Mesendoderm (in vitro differentiated cells): ENCODE measurements at regions not wholly inside any gene's neighbourhood (a gene's known extent, or its start where the extent isn't known, plus 50 kb on each side); places are given as distances from the start of the nearest gene placed in this dataset.
A peak's percentile ranks its signal among the peaks of the same experiment; 100 is the strongest.

Experiments used
- DNase-seq: peaks from one replicate; pipeline ENCODE4 v3.0.0; 2013
- H2AK5ac ChIP-seq: 2 replicates; pipeline ENCODE4 v1.6.1; 2013; ENCODE audit warnings: low read length, inconsistent platforms
- H2BK120ac ChIP-seq: 2 replicates; pipeline ENCODE4 v1.6.1; 2013; ENCODE audit warnings: low read depth, mild to moderate bottlenecking, low read length, moderate library complexity, mixed read lengths
- H2BK15ac ChIP-seq: replicated peaks from 2 replicates; pipeline ENCODE4 v1.6.1; 2013; ENCODE audit warnings: low read depth, mild to moderate bottlenecking, moderate library complexity
- H2BK5ac ChIP-seq: 2 replicates; pipeline ENCODE4 v1.6.1; 2013; ENCODE audit warnings: low read length, inconsistent platforms
- H3K18ac ChIP-seq: 2 replicates; pipeline ENCODE4 v1.6.1; 2013; ENCODE audit warnings: mild to moderate bottlenecking, low read length, mixed read lengths
- H3K23ac ChIP-seq: one replicate; pipeline ENCODE4 v1.6.1; 2013; ENCODE audit warnings: low read length
- H3K27ac ChIP-seq: 2 replicates; pipeline ENCODE4 v1.5.1; 2013; ENCODE audit warnings: low read depth, mild to moderate bottlenecking, inconsistent platforms, low read length, moderate library complexity
- H3K27me3 ChIP-seq: 2 replicates; pipeline ENCODE4 v1.6.1; 2013; ENCODE audit warnings: low read length, control low read depth, mild to moderate bottlenecking, inconsistent platforms; ENCODE audit not compliant: insufficient read depth, poor library complexity
- H3K36me3 ChIP-seq: 2 replicates; pipeline ENCODE4 v1.6.1; 2013; ENCODE audit warnings: low read length, inconsistent platforms; ENCODE audit not compliant: control insufficient read depth, insufficient read depth
- H3K4ac ChIP-seq: one replicate; pipeline ENCODE4 v1.6.1; 2013; ENCODE audit warnings: low read depth, mild to moderate bottlenecking, low read length, moderate library complexity
- H3K4me1 ChIP-seq: 2 replicates; pipeline ENCODE4 v1.6.1; 2013; ENCODE audit warnings: low read depth, low read length, inconsistent platforms; ENCODE audit not compliant: control insufficient read depth
- H3K4me2 ChIP-seq: 2 replicates; pipeline ENCODE4 v1.6.1; 2013; ENCODE audit warnings: low read length
- H3K4me3 ChIP-seq: 2 replicates; pipeline ENCODE4 v1.5.1; 2013; ENCODE audit warnings: mild to moderate bottlenecking, low read length
- H3K56ac ChIP-seq: one replicate; pipeline ENCODE4 v1.6.1; 2013; ENCODE audit warnings: low read length
- H3K79me1 ChIP-seq: 2 replicates; pipeline ENCODE4 v1.6.1; 2013; ENCODE audit warnings: low read length, inconsistent platforms
- H3K79me2 ChIP-seq: 2 replicates; pipeline ENCODE4 v1.6.1; 2013; ENCODE audit warnings: mild to moderate bottlenecking, low read length; ENCODE audit not compliant: control insufficient read depth, insufficient read depth
- H3K9ac ChIP-seq: 2 replicates; pipeline ENCODE4 v1.6.1; 2013; ENCODE audit warnings: low read length, inconsistent platforms
- H4K5ac ChIP-seq: one replicate; pipeline ENCODE4 v1.6.1; 2013; ENCODE audit warnings: low read length
- H4K8ac ChIP-seq: one replicate; pipeline ENCODE4 v1.6.1; 2013; ENCODE audit warnings: low read depth, mild to moderate bottlenecking, control low read depth, low read length, moderate library complexity
- WGBS: extraction: QIAGEN DNeasy Blood & Tissue Kit; methylation state at CpG from one replicate; pipeline ENCODE4 v1.1.7; 2013; ENCODE audit warnings: low lambda C conversion rate, missing lambda C conversion rate; ENCODE audit not compliant: insufficient coverage; ENCODE audit errors: extremely low coverage; 5-methylcytosine and 5-hydroxymethylcytosine counted together

GRCh38 chr12:67820694-67821093 lies 168.6 kb upstream of the IFNG-AS1 start:
- WGBS, result no CpG with 5 or more reads among the region's 7 CpGs
- H4K5ac ChIP-seq, result no peak overlapping the region
- DNase-seq, result no peak
- H3K4me2 ChIP-seq, result no peak overlapping the region
- H3K4me3 ChIP-seq, result no peak overlapping the region
- no peaks in the 10 kb centered on the region for H3K27me3 ChIP-seq
- no peak overlapping the region for H3K4ac ChIP-seq
- no peak overlapping the region for H4K8ac ChIP-seq
- no peaks in the 10 kb centered on the region for H3K79me2 ChIP-seq
- no peak overlapping the region for H3K27ac ChIP-seq
- no peaks in the 10 kb centered on the region for H3K4me1 ChIP-seq
- H3K56ac ChIP-seq, result no peak overlapping the region
- no peaks in the 10 kb centered on the region for H3K36me3 ChIP-seq
- H3K18ac ChIP-seq, result no peak overlapping the region
- no peak overlapping the region for H2BK15ac ChIP-seq
- no peak overlapping the region for H3K23ac ChIP-seq
- H2BK5ac ChIP-seq, result no peak overlapping the region
- no peak overlapping the region for H2AK5ac ChIP-seq
- no peaks in the 10 kb centered on the region for H3K79me1 ChIP-seq
- H2BK120ac ChIP-seq, result no peak overlapping the region
- H3K9ac ChIP-seq, result no peak overlapping the region

- Histone ChIP-seq H3K4me1 (peaks cover 6% of the 10 kb centered on the region), H3K27ac (no peak overlapping the region), H2AK5ac (no peak overlapping the region), H4K8ac (no peak overlapping the region), H3K4me2 (no peak overlapping the region), H2BK5ac (no peak overlapping the region), H4K5ac (no peak overlapping the region), H3K4ac (no peak overlapping the region), H3K9ac (no peak overlapping the region), H2BK120ac (no peak overlapping the region), H3K18ac (no peak overlapping the region), H2BK15ac (no peak overlapping the region), H3K56ac (no peak overlapping the region), H3K36me3 (no peaks in the 10 kb centered on the region), H3K79me1 (no peaks in the 10 kb centered on the region), H3K4me3 (no peak overlapping the region), H3K23ac (no peak overlapping the region), H3K79me2 (no peaks in the 10 kb centered on the region), H3K27me3 (no peaks in the 10 kb centered on the region)
- DNase-seq, result no peak
- no CpG with 5 or more reads among the region's 1 CpG for WGBS
Observed at GRCh38 chr12:67822826-67823225, 166.4 kb upstream of the IFNG-AS1 start.

- no peaks in the 10 kb centered on the region for H3K36me3 ChIP-seq
- H2BK15ac ChIP-seq, result no peak overlapping the region
- H3K4me1 ChIP-seq, result peaks cover 8% of the 10 kb centered on the region
- no peak overlapping the region for H4K5ac ChIP-seq
- no peak overlapping the region for H3K4me3 ChIP-seq
- H3K56ac ChIP-seq, result no peak overlapping the region
- H3K18ac ChIP-seq, result no peak overlapping the region
- H3K4ac ChIP-seq, result no peak overlapping the region
- H2BK120ac ChIP-seq, result no peak overlapping the region
- no peak overlapping the region for H2AK5ac ChIP-seq
- H3K23ac ChIP-seq, result no peak overlapping the region
- H4K8ac ChIP-seq, result no peak overlapping the region
- no CpG with 5 or more reads among the region's 2 CpGs for WGBS
- H3K27ac ChIP-seq, result no peak overlapping the region
- no peak overlapping the region for H3K9ac ChIP-seq
- peak; percentile 74 for DNase-seq
- H3K4me2 ChIP-seq, result no peak overlapping the region
- H3K79me1 ChIP-seq, result no peaks in the 10 kb centered on the region
- H2BK5ac ChIP-seq, result no peak overlapping the region
- no peaks in the 10 kb centered on the region for H3K27me3 ChIP-seq
- no peaks in the 10 kb centered on the region for H3K79me2 ChIP-seq
Observed at GRCh38 chr12:67826148-67826547, 163.1 kb upstream of the IFNG-AS1 start.

- Histone ChIP-seq H2AK5ac (no peak overlapping the region), H3K23ac (no peak overlapping the region), H3K9ac (no peak overlapping the region), H3K18ac (peak overlapping the region; percentile 68), H3K4me3 (no peak overlapping the region), H3K79me1 (no peaks in the 10 kb centered on the region), H3K36me3 (no peaks in the 10 kb centered on the region), H4K5ac (no peak overlapping the region), H3K27ac (peak overlapping the region; percentile 4), H3K4me2 (no peak overlapping the region), H3K79me2 (no peaks in the 10 kb centered on the region), H3K4ac (no peak overlapping the region), H3K56ac (no peak overlapping the region), H4K8ac (peak overlapping the region; percentile 56), H2BK15ac (peak overlapping the region; percentile 60), H3K4me1 (peaks cover 8% of the 10 kb centered on the region), H2BK5ac (no peak overlapping the region), H3K27me3 (no peaks in the 10 kb centered on the region), H2BK120ac (no peak overlapping the region)
- no peak for DNase-seq
- no CpG with 5 or more reads among the region's 5 CpGs for WGBS
Observed at GRCh38 chr12:67826946-67827720, 162.1 kb upstream of the IFNG-AS1 start.

- Histone ChIP-seq H3K79me1 (no peaks in the 10 kb centered on the region), H3K18ac (no peak overlapping the region), H3K36me3 (no peaks in the 10 kb centered on the region), H3K79me2 (no peaks in the 10 kb centered on the region), H3K9ac (no peak overlapping the region), H3K4ac (no peak overlapping the region), H4K5ac (no peak overlapping the region), H3K4me1 (peaks cover 8% of the 10 kb centered on the region), H2AK5ac (no peak overlapping the region), H3K27ac (no peak overlapping the region), H2BK15ac (no peak overlapping the region), H3K4me3 (no peak overlapping the region), H3K23ac (no peak overlapping the region), H4K8ac (no peak overlapping the region), H2BK120ac (no peak overlapping the region), H2BK5ac (no peak overlapping the region), H3K56ac (no peak overlapping the region), H3K27me3 (no peaks in the 10 kb centered on the region), H3K4me2 (no peak overlapping the region)
- WGBS, result no CpG with 5 or more reads among the region's 7 CpGs
- DNase-seq, result peak; percentile 78
Observed at GRCh38 chr12:67827820-67828383, 161.3 kb upstream of the IFNG-AS1 start.
